Activated T-cell treated with anti-CD3 and anti-CD28 coated beads for 48 hours (primary cell): ENCODE measurements at regions not wholly inside any gene's neighbourhood (a gene's known extent, or its start where the extent isn't known, plus 50 kb on each side); places are given as distances from the start of the nearest gene placed in this dataset.
"Not testable (repeated sequence)": the region's sequence is repeated elsewhere in the genome, so short reads cannot be mapped to it uniquely, and the experiment has no call there.

ENCODE experiments used
- DNase-seq: peaks from one replicate; pipeline ENCODE4 v3.0.0-alpha.2; 2020; ENCODE audit warnings: low read depth

- DNase-seq, result peak; percentile 35
Measured at GRCh38 chr3:110814170-110815007, 257.2 kb upstream of the NECTIN3 start.

DNA sequence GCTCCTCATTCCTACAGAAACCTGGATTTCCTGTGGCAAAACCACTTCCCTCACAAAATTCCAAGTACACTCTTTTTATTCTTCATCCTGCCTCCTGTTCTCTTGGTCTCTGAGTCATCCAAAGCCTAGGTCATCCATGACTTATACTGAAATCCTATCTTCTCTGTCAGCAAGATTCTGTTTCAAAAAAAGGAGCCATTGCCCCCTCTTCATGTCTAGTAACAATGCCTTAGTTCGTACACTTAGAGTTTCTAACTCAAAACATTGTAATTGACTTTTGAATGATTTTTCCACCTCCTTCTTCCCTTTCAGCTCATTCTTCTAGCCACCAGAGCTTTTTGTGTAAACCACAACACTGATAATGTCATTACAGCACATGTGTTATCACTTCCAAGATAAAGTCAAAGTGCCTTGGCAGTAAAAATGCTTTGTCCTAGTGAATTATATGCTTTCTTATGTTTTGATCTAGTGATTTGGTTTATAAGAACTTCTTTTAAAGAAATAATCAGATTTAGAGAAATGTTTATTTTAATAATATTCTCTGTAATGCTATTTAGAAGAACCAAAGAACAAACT, 256.5 kb upstream of the NECTIN3 start:
- no peak for DNase-seq

- no peak for DNase-seq
Measured at GRCh38 chr3:110816008-110816407, 255.6 kb upstream of the NECTIN3 start.

DNA sequence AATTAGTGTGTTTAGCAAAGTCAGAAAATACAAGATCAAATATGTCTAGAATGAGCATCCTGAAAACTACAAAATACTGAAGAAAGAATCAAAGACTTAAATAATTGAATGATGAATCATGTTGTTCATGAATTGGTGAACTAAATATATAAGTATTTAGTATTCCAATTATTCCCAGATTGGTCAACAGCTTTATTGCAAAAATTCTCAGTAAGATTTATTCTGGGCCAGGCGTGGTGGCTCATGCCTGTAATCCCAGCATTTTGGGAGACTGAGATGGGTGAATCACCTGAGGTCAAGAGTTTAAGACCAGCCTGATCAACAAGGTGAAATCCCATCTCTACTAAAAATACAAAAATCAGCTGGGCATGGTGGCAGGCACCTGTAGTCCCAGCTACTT, 250.0 kb upstream of the NECTIN3 start:
- no peak for DNase-seq

DNA sequence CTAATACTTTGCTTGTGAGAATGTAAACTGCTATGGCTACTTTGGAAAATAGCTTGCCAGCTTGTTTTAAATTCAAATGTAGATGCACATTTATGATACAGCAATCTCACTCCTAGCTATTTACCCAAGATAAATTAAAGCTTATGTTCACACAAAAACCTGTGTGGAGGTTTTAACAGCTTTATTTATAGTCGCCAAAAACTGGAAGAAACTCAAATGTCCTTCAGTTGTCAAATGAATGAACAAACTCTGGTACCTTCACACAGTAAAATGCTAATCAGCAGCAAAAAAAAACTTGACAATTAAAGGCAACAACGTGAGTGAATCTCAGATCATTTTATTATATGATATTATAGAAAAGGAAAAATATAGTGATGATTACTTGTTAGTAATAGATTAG, 248.6 kb upstream of the NECTIN3 start:
- no peak for DNase-seq

DNA sequence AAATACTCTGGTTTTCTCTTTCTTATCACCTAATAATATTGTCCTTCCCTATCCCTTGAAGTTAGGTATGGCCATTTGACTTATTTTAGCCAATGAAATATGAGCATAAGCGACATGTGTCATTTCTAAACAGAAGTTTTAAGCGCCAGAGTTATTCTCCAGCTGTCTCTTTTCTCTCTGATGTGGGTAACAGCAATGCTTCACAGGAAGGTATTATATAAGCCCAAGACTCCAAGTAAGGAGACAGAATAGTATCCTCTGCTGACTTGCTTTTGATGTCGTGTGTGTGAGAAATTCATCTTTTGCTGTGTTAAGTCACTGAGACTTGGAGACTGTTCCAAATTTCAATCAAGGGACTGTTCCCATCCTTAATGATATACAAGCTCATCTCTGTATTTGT, 224.6 kb upstream of the NECTIN3 start:
- no peak for DNase-seq

DNA sequence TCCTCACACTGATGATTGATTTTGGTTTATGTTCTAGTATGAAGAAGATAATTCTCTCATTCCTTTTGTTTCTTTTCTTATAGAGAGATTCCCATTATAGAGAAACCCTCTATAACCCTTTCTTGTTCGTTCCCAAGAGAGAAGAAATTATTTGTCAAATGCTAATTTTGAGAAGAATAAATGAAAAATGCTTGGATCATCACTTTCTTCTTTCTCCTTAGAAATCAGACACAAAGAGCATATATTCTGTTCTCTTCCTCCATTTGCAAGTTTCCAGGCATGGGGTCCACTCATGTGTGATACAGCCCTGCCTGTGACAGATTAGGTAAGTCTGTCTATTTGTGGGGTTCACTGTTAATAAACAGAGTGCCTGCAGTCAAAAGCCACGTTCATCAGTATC, 222.6 kb upstream of the NECTIN3 start:
- no peak for DNase-seq

DNA sequence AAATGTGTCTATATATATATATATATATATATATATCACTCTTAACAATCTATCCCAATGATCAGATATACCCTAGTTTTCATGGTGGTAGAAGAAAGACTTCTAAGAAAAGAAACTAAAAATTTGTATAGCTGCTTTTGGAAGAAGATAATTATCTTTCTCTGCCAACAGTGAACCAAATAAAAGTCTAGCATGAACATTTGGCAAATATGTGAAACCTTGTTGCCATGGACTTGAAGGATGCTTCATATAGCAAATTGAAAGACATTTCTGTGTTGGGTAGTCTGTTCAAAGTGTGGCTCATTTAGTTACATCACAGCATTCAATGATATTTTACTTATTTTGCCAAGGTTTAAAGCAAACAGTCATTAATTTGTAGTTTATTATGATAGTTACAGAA, 219.9 kb upstream of the NECTIN3 start:
- no peak for DNase-seq

- no peak for DNase-seq
Measured at GRCh38 chr3:110855207-110855606, 216.4 kb upstream of the NECTIN3 start.

DNA sequence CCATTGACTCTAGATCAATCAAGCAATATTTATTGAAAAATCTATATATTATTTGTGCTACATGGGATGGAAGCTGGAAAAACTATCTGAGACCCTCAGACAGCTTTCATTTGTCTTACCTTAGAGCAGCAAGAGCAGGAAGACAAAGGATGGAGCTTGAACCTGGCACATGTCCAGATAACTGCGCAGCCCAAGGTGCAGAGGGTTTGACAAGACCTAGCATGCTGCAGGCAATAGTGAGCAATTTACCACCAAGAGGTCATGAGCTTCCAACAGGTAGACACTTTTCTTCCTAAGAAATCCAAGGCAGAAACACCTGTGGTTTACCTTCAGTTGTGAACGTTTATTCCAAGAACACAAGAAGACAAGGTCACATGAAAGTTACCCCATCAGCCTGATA, 214.7 kb upstream of the NECTIN3 start:
- DNase-seq, result no peak

GRCh38 chr3:110858549-110858948, 213.1 kb upstream of the NECTIN3 start:
- no peak for DNase-seq

DNA sequence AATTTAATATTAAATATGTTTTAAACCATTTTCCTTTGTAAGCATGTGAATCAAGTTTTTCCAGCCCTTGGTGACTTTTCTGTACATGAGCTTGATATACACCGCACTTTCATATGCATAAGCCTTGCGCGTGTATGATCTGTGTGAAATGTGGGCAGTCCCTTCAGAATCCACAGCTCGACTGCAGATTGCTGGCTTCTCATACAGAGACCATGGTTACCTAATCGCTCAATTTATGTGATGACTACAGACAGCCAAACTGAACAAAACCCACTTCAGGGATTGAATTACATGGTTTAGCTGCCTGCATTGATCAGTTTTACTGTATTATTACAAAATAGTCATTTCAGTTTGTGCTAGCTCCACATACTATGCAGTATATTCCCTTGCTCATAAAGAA, 212.3 kb upstream of the NECTIN3 start:
- DNase-seq, result no peak

DNA sequence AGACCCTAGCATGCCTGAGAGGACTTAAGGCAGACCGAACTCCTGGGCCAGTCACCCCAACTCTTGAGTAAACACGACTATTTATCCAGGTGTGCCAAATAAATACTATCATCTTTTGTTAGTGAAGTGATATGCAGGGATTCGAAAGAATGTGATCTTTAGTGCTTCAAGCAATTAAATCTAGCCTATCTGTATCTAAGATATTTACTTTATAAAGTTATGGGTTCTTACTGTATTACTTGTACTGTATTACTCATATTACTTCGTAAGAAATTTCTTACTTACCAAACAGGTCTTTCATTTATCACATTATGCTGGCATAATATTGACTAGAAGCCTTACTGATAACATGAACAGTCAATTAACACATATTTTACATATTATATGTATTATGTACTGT, 211.6 kb upstream of the NECTIN3 start:
- DNase-seq, result no peak

- DNase-seq, result no peak
Measured at GRCh38 chr3:110865934-110866333, 205.7 kb upstream of the NECTIN3 start.

GRCh38 chr3:110868106-110868505, 203.5 kb upstream of the NECTIN3 start:
- DNase-seq, result no peak

- no peak for DNase-seq
Measured at GRCh38 chr3:110869736-110870135, 201.9 kb upstream of the NECTIN3 start.

DNA sequence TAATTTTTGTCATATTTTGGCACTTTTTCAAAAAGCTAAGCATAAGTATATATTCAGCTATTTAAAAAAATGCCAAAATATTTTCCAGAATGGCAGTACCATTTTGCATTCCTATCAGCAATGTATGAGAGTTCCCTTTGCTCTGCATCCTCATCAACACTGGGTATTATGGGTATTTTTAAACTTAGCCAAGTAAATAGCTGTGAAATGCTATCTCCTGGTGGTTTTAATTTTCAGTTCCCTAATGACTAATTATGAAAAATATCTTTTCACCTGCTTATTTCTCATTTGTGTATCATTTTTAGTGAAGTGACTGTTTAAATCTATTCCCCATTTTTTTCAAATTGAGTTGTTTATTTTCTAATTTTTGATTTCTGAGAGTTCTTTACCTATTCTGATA, 199.7 kb upstream of the NECTIN3 start:
- DNase-seq, result no peak

- DNase-seq, result no peak
Measured at GRCh38 chr3:110878692-110879091, 192.9 kb upstream of the NECTIN3 start.

DNA sequence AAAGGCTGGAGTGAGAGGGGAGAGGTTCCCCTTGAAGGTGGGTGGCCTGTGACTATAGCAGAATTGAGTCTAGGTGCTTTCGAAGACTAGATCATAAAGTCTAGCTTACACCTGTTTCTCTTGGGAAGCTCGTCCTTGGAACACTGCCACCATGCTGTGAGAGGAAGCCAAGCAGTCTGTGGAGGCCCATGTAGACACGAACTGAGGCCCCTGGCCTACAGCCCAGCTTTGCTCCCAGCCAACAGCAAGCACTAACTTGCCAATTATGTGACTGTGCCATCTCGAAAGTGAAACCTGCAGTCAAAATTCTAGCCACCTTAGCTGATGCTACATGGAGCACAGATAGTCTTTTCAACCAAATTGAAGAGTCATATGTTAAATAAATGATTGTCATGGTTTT, 190.5 kb upstream of the NECTIN3 start:
- DNase-seq, result no peak

GRCh38 chr3:110886222-110886893, 185.3 kb upstream of the NECTIN3 start:
- no peak for DNase-seq

- no peak for DNase-seq
Measured at GRCh38 chr3:110887176-110887575, 184.4 kb upstream of the NECTIN3 start.

- not testable (repeated sequence) for DNase-seq
Measured at GRCh38 chr3:110888625-110889375, 182.8 kb upstream of the NECTIN3 start.

DNA sequence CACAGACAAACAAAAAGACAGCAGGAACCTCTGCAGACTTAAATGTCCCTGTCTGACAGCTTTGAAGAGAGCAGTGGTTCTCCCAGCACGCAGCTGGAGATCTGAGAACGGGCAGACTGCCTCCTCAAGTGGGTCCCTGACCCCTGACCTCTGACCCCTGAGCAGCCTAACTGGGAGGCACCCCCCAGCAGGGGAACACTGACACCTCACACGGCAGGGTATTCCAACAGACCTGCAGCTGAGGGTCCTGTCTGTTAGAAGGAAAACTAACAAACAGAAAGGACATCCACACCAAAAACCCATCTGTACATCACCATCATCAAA, 182.3 kb upstream of the NECTIN3 start:
- DNase-seq, result not testable (repeated sequence)
